Left cardiac atrium (tissue), 4 donors: ENCODE measurements at regions not wholly inside any gene's neighbourhood (a gene's known extent, or its start where the extent isn't known, plus 50 kb on each side); places are given as distances from the start of the nearest gene placed in this dataset.
A peak's percentile ranks its signal among the peaks of the same experiment; 100 is the strongest.
"Not testable (repeated sequence)": the region's sequence is repeated elsewhere in the genome, so short reads cannot be mapped to it uniquely, and the experiment has no call there.

Source experiments
- ATAC-seq, 2 donors: fragments of 200-7000 bp; cut with Tn5 transposase; one replicate each; pipeline ENCODE4 v1.9.1; 2020; ENCODE audit warnings: mild to moderate bottlenecking in 2 of 2, moderate library complexity in 2 of 2
- DNase-seq: peaks from one replicate; pipeline ENCODE4 v3.0.0-alpha.2; 2020
- intact Hi-C, 2 donors: fragments of 100-400 bp; cut with DNase I; formaldehyde crosslinking; loops; one replicate each; pipeline versions ENCODE4 v1.14.1 to v1.15.1; 2022 to 2023
- donor health status: DM: no; HTN: yes; CAD: no.
- donor health status: DM: no; HTN: yes; CAD: no; lungs with severe emphysema.
- donor health status: DM: yes; HTN: yes; CAD: no.
- donor health status: Dilated cardiomyopathy.

- DNase-seq (no peak), ATAC-seq (no peak)
- intact Hi-C loops = no loop called here
Measured at GRCh38 chr9:78127279-78128225, 95.9 kb upstream of the GNAQ start.

GRCh38 chr9:78123808-78124207, 92.2 kb upstream of the GNAQ start:
- ATAC-seq (no peak), DNase-seq (no peak)
- intact Hi-C loops = no loop called here

GRCh38 chr9:78122631-78123030, 91.0 kb upstream of the GNAQ start:
- DNase-seq (no peak), ATAC-seq (no peak)
- intact Hi-C loops = no loop called here

- intact Hi-C loops = no loop called here
- DNase-seq (peak; percentile 64), ATAC-seq (no peak)
Measured at GRCh38 chr9:78121488-78121887, 89.9 kb upstream of the GNAQ start.

- intact Hi-C loops = no loop called here
- DNase-seq (no peak), ATAC-seq (peak in 1 of 2 donors; percentile 94)
Measured at GRCh38 chr9:78118742-78119473, 87.3 kb upstream of the GNAQ start.

- ATAC-seq (no peak), DNase-seq (no peak)
- intact Hi-C loops = no loop called here
Measured at GRCh38 chr9:78115073-78115472, 83.5 kb upstream of the GNAQ start.

- ATAC-seq (no peak), DNase-seq (no peak)
- intact Hi-C loops = no loop called here
Measured at GRCh38 chr9:78114581-78114980, 83.0 kb upstream of the GNAQ start.

GRCh38 chr9:78112406-78112805, 80.8 kb upstream of the GNAQ start:
- ATAC-seq = no peak
- DNase-seq = no peak
- intact Hi-C loops = no loop called here

GRCh38 chr9:78112004-78112403, 80.4 kb upstream of the GNAQ start:
- ATAC-seq = no peak
- intact Hi-C loops = no loop called here
- DNase-seq = no peak

GRCh38 chr9:78109075-78109474, 77.5 kb upstream of the GNAQ start:
- ATAC-seq (no peak), DNase-seq (no peak)
- intact Hi-C loops = no loop called here

- ATAC-seq, DNase-seq, intact Hi-C loops: not testable (repeated sequence)
Measured at GRCh38 chr9:78106586-78106985, 75.0 kb upstream of the GNAQ start.

- DNase-seq = no peak
- ATAC-seq = no peak
- intact Hi-C loops = no loop called here
Measured at GRCh38 chr9:78103971-78104433, 72.4 kb upstream of the GNAQ start.

GRCh38 chr9:78101247-78101646, 69.6 kb upstream of the GNAQ start:
- ATAC-seq = no peak
- intact Hi-C loops = no loop called here
- no peak for DNase-seq

GRCh38 chr9:78097541-78097940, 65.9 kb upstream of the GNAQ start:
- intact Hi-C loops = no loop called here
- peak in 1 of 2 donors; percentile 51 for ATAC-seq
- no peak for DNase-seq

GRCh38 chr9:78091731-78092130, 60.1 kb upstream of the GNAQ start:
- ATAC-seq = no peak

GRCh38 chr9:78089111-78089510, 57.5 kb upstream of the GNAQ start:
- no peak for DNase-seq
- intact Hi-C loops = no loop called here
- ATAC-seq = no peak

More at GRCh38 chr9:78091731-78092130, 60.1 kb upstream of the GNAQ start:
- intact Hi-C loops = no loop called here
- no peak for DNase-seq

- ATAC-seq, DNase-seq, intact Hi-C loops: not testable (repeated sequence)
Measured at GRCh38 chr9:78088190-78088589, 56.6 kb upstream of the GNAQ start.
